ENCODE measurements at regions not wholly inside any gene's neighbourhood (a gene's known extent, or its start where the extent isn't known, plus 50 kb on each side); places are given as distances from the start of the nearest gene placed in this dataset.

- no peaks in the 10 kb centered on the region for H3K9me3 ChIP-seq (replicated peaks; ENCODE audit: control insufficient read depth, insufficient read depth, low read length)
- SMC1A ChIA-PET (ENCODE audit: uncharacterized antibody, unreplicated experiment), result no interaction called here
- H3K4me1 ChIP-seq (ENCODE audit: control insufficient read depth, insufficient read depth, low read length), result no peaks in the 10 kb centered on the region
- FAIRE-seq, result no peak
- intact Hi-C loops (cut with micrococcal nuclease; ENCODE audit: unreplicated experiment), result no loop called here
- no peak overlapping the region for H3K4me3 ChIP-seq
- RAD21 ChIA-PET (ENCODE audit: unreplicated experiment), result no interaction called here
- no peaks in the 10 kb centered on the region for H3K79me2 ChIP-seq (ENCODE audit: control insufficient read depth, insufficient read depth, low read length)
- TF ChIP-seq REST (IDR thresholded peaks at IDR 0.05; ENCODE audit: low read depth, low read length) (no peak), CTCF (IDR thresholded peaks at IDR 0.05 in 2 of 3, conservative IDR thresholded peaks at IDR 0.05 in 1 of 3; ENCODE audit: control insufficient read depth in 2 of 3, extremely low read depth in 1 of 3, insufficient read depth in 1 of 3, low read depth in 3 of 3, low read length in 3 of 3) (no peak), SREBF2 (IDR thresholded peaks at IDR 0.05; ENCODE audit: low read length) (no peak), NBN (IDR thresholded peaks at IDR 0.05) (no peak), FOXM1 (IDR thresholded peaks at IDR 0.05; ENCODE audit: low read depth, low read length) (no peak)
- 43% methylated on average over 1 of the region's 1 CpG for WGBS (ENCODE audit: insufficient coverage, insufficient replicate concordance, low lambda C conversion rate, missing lambda C conversion rate)
- BruUV-seq (replicated peaks), result no TSS peak
- no peak overlapping the region for H2AFZ ChIP-seq (ENCODE audit: control insufficient read depth, low read depth, low read length)
- no peak overlapping the region for H3K27ac ChIP-seq (ENCODE audit: control insufficient read depth, insufficient read depth)
- CTCF ChIA-PET, result no interaction called here
- ATAC-seq, result no peak
- in situ Hi-C loops (cut with MboI), result no loop called here
- H3K36me3 ChIP-seq (ENCODE audit: control insufficient read depth in 2 of 2, insufficient read depth in 2 of 2, low read length in 1 of 2), result no peaks in the 10 kb centered on the region
- H3K4me2 ChIP-seq (ENCODE audit: control insufficient read depth, insufficient read depth), result no peak overlapping the region
- no peak overlapping the region for H3K9ac ChIP-seq (ENCODE audit: control insufficient read depth, insufficient read depth, low read length)
- no peaks in the 10 kb centered on the region for H4K20me1 ChIP-seq (ENCODE audit: control insufficient read depth, insufficient read depth)
- POLR2A ChIA-PET, result no interaction called here
- no peaks in the 10 kb centered on the region for H3K27me3 ChIP-seq (replicated peaks in 1 of 2; ENCODE audit: control insufficient read depth in 2 of 2, insufficient read depth in 2 of 2, low read length in 1 of 2)
- no peak for DNase-seq (ENCODE audit: low read depth, low spot score)
Observed at GRCh38 chr6:128767150-128767549, 115.8 kb upstream of the LAMA2 start.

All from GM12878 (cell line).